ENCODE measurements at regions not wholly inside any gene's neighbourhood (a gene's known extent, or its start where the extent isn't known, plus 50 kb on each side); places are given as distances from the start of the nearest gene placed in this dataset.

GRCh38 chr3:89783341-89783927 is 676.0 kb downstream of the EPHA3 start:
- H3K27ac ChIP-seq (ENCODE audit: low read length) = no peak overlapping the region
- H3K4me1 ChIP-seq (ENCODE audit: control insufficient read depth, low read depth, low read length) = no peaks in the 10 kb centered on the region
- no peaks in the 10 kb centered on the region for H3K27me3 ChIP-seq (ENCODE audit: control insufficient read depth, insufficient read depth, low read length)
- H3K9ac ChIP-seq (ENCODE audit: low read length) = no peak overlapping the region
- no peaks in the 10 kb centered on the region for H3K36me3 ChIP-seq (ENCODE audit: control insufficient read depth, low read depth, low read length)
- no peaks in the 10 kb centered on the region for H3K9me3 ChIP-seq (ENCODE audit: control insufficient read depth, low read depth, low read length)
- no peak overlapping the region for H3K4me3 ChIP-seq (ENCODE audit: low read length)

- Histone ChIP-seq H3K27me3 (ENCODE audit: control insufficient read depth, insufficient read depth, low read length) (no peaks in the 10 kb centered on the region), H3K9ac (ENCODE audit: low read length) (no peak overlapping the region), H3K4me3 (ENCODE audit: low read length) (no peak overlapping the region), H3K4me1 (ENCODE audit: control insufficient read depth, low read depth, low read length) (no peaks in the 10 kb centered on the region), H3K9me3 (ENCODE audit: control insufficient read depth, low read depth, low read length) (no peaks in the 10 kb centered on the region), H3K27ac (ENCODE audit: low read length) (no peak overlapping the region), H3K36me3 (ENCODE audit: control insufficient read depth, low read depth, low read length) (no peaks in the 10 kb centered on the region)
Measured at GRCh38 chr3:89787485-89787884, 680.1 kb downstream of the EPHA3 start.

GRCh38 chr3:89787979-89788378 is 680.6 kb downstream of the EPHA3 start:
- no peaks in the 10 kb centered on the region for H3K4me1 ChIP-seq (ENCODE audit: control insufficient read depth, low read depth, low read length)
- H3K27me3 ChIP-seq (ENCODE audit: control insufficient read depth, insufficient read depth, low read length) = no peaks in the 10 kb centered on the region
- no peaks in the 10 kb centered on the region for H3K9me3 ChIP-seq (ENCODE audit: control insufficient read depth, low read depth, low read length)
- no peak overlapping the region for H3K4me3 ChIP-seq (ENCODE audit: low read length)
- no peaks in the 10 kb centered on the region for H3K36me3 ChIP-seq (ENCODE audit: control insufficient read depth, low read depth, low read length)
- H3K9ac ChIP-seq (ENCODE audit: low read length) = no peak overlapping the region
- no peak overlapping the region for H3K27ac ChIP-seq (ENCODE audit: low read length)

GRCh38 chr3:89795506-89795905 is 688.1 kb downstream of the EPHA3 start:
- Histone ChIP-seq H3K36me3 (ENCODE audit: control insufficient read depth, low read depth, low read length) (no peaks in the 10 kb centered on the region), H3K27ac (ENCODE audit: low read length) (no peak overlapping the region), H3K27me3 (ENCODE audit: control insufficient read depth, insufficient read depth, low read length) (no peaks in the 10 kb centered on the region), H3K9ac (ENCODE audit: low read length) (no peak overlapping the region), H3K9me3 (ENCODE audit: control insufficient read depth, low read depth, low read length) (no peaks in the 10 kb centered on the region), H3K4me1 (ENCODE audit: control insufficient read depth, low read depth, low read length) (peaks cover 4% of the 10 kb centered on the region), H3K4me3 (ENCODE audit: low read length) (no peak overlapping the region)

- H3K4me1 ChIP-seq (ENCODE audit: control insufficient read depth, low read depth, low read length) = peaks cover 11% of the 10 kb centered on the region
- no peaks in the 10 kb centered on the region for H3K27me3 ChIP-seq (ENCODE audit: control insufficient read depth, insufficient read depth, low read length)
- no peak overlapping the region for H3K9ac ChIP-seq (ENCODE audit: low read length)
- no peaks in the 10 kb centered on the region for H3K36me3 ChIP-seq (ENCODE audit: control insufficient read depth, low read depth, low read length)
- H3K9me3 ChIP-seq (ENCODE audit: control insufficient read depth, low read depth, low read length) = no peaks in the 10 kb centered on the region
- H3K27ac ChIP-seq (ENCODE audit: low read length) = no peak overlapping the region
- H3K4me3 ChIP-seq (ENCODE audit: low read length) = no peak overlapping the region
Measured at GRCh38 chr3:89802881-89803280, 695.5 kb downstream of the EPHA3 start.

GRCh38 chr3:89803711-89804110 is 696.3 kb downstream of the EPHA3 start:
- no peak overlapping the region for H3K9ac ChIP-seq (ENCODE audit: low read length)
- H3K27ac ChIP-seq (ENCODE audit: low read length) = no peak overlapping the region
- H3K27me3 ChIP-seq (ENCODE audit: control insufficient read depth, insufficient read depth, low read length) = no peaks in the 10 kb centered on the region
- H3K4me1 ChIP-seq (ENCODE audit: control insufficient read depth, low read depth, low read length) = peaks cover 11% of the 10 kb centered on the region
- no peaks in the 10 kb centered on the region for H3K36me3 ChIP-seq (ENCODE audit: control insufficient read depth, low read depth, low read length)
- H3K9me3 ChIP-seq (ENCODE audit: control insufficient read depth, low read depth, low read length) = no peaks in the 10 kb centered on the region
- no peak overlapping the region for H3K4me3 ChIP-seq (ENCODE audit: low read length)

- H3K4me1 ChIP-seq (ENCODE audit: control insufficient read depth, low read depth, low read length) = peaks cover 11% of the 10 kb centered on the region
- H3K27me3 ChIP-seq (ENCODE audit: control insufficient read depth, insufficient read depth, low read length) = no peaks in the 10 kb centered on the region
- no peak overlapping the region for H3K27ac ChIP-seq (ENCODE audit: low read length)
- no peak overlapping the region for H3K4me3 ChIP-seq (ENCODE audit: low read length)
- H3K36me3 ChIP-seq (ENCODE audit: control insufficient read depth, low read depth, low read length) = no peaks in the 10 kb centered on the region
- H3K9ac ChIP-seq (ENCODE audit: low read length) = no peak overlapping the region
- no peaks in the 10 kb centered on the region for H3K9me3 ChIP-seq (ENCODE audit: control insufficient read depth, low read depth, low read length)
Measured at GRCh38 chr3:89806166-89806565, 698.7 kb downstream of the EPHA3 start.

- no peak overlapping the region for H3K9ac ChIP-seq (ENCODE audit: low read length)
- no peak overlapping the region for H3K27ac ChIP-seq (ENCODE audit: low read length)
- H3K36me3 ChIP-seq (ENCODE audit: control insufficient read depth, low read depth, low read length) = no peaks in the 10 kb centered on the region
- no peaks in the 10 kb centered on the region for H3K9me3 ChIP-seq (ENCODE audit: control insufficient read depth, low read depth, low read length)
- H3K4me3 ChIP-seq (ENCODE audit: low read length) = no peak overlapping the region
- H3K4me1 ChIP-seq (ENCODE audit: control insufficient read depth, low read depth, low read length) = peaks cover 11% of the 10 kb centered on the region
- no peaks in the 10 kb centered on the region for H3K27me3 ChIP-seq (ENCODE audit: control insufficient read depth, insufficient read depth, low read length)
Measured at GRCh38 chr3:89808680-89809197, 701.3 kb downstream of the EPHA3 start.

GRCh38 chr3:89813500-89813899 is 706.1 kb downstream of the EPHA3 start:
- no peaks in the 10 kb centered on the region for H3K36me3 ChIP-seq (ENCODE audit: control insufficient read depth, low read depth, low read length)
- H3K9ac ChIP-seq (ENCODE audit: low read length) = no peak overlapping the region
- H3K4me1 ChIP-seq (ENCODE audit: control insufficient read depth, low read depth, low read length) = no peaks in the 10 kb centered on the region
- H3K4me3 ChIP-seq (ENCODE audit: low read length) = no peak overlapping the region
- H3K9me3 ChIP-seq (ENCODE audit: control insufficient read depth, low read depth, low read length) = no peaks in the 10 kb centered on the region
- H3K27me3 ChIP-seq (ENCODE audit: control insufficient read depth, insufficient read depth, low read length) = no peaks in the 10 kb centered on the region
- no peak overlapping the region for H3K27ac ChIP-seq (ENCODE audit: low read length)

GRCh38 chr3:89841041-89841440 is 733.6 kb downstream of the EPHA3 start:
- H3K4me3 ChIP-seq (ENCODE audit: low read length) = no peak overlapping the region
- H3K9ac ChIP-seq (ENCODE audit: low read length) = no peak overlapping the region
- H3K36me3 ChIP-seq (ENCODE audit: control insufficient read depth, low read depth, low read length) = no peaks in the 10 kb centered on the region
- no peaks in the 10 kb centered on the region for H3K27me3 ChIP-seq (ENCODE audit: control insufficient read depth, insufficient read depth, low read length)
- no peaks in the 10 kb centered on the region for H3K9me3 ChIP-seq (ENCODE audit: control insufficient read depth, low read depth, low read length)
- no peaks in the 10 kb centered on the region for H3K4me1 ChIP-seq (ENCODE audit: control insufficient read depth, low read depth, low read length)
- H3K27ac ChIP-seq (ENCODE audit: low read length) = no peak overlapping the region

GRCh38 chr3:89845053-89845452 is 737.6 kb downstream of the EPHA3 start:
- Histone ChIP-seq H3K9ac (ENCODE audit: low read length) (no peak overlapping the region), H3K4me3 (ENCODE audit: low read length) (no peak overlapping the region), H3K9me3 (ENCODE audit: control insufficient read depth, low read depth, low read length) (no peaks in the 10 kb centered on the region), H3K27ac (ENCODE audit: low read length) (no peak overlapping the region), H3K4me1 (ENCODE audit: control insufficient read depth, low read depth, low read length) (no peaks in the 10 kb centered on the region), H3K36me3 (ENCODE audit: control insufficient read depth, low read depth, low read length) (no peaks in the 10 kb centered on the region), H3K27me3 (ENCODE audit: control insufficient read depth, insufficient read depth, low read length) (no peaks in the 10 kb centered on the region)

GRCh38 chr3:89847955-89848354 is 740.5 kb downstream of the EPHA3 start:
- no peak overlapping the region for H3K27ac ChIP-seq (ENCODE audit: low read length)
- no peak overlapping the region for H3K4me3 ChIP-seq (ENCODE audit: low read length)
- no peak overlapping the region for H3K9ac ChIP-seq (ENCODE audit: low read length)
- no peaks in the 10 kb centered on the region for H3K9me3 ChIP-seq (ENCODE audit: control insufficient read depth, low read depth, low read length)
- no peaks in the 10 kb centered on the region for H3K36me3 ChIP-seq (ENCODE audit: control insufficient read depth, low read depth, low read length)
- peaks cover 12% of the 10 kb centered on the region for H3K4me1 ChIP-seq (ENCODE audit: control insufficient read depth, low read depth, low read length)
- H3K27me3 ChIP-seq (ENCODE audit: control insufficient read depth, insufficient read depth, low read length) = no peaks in the 10 kb centered on the region

Measured in iPS-18a (cell line).